ENCODE measurements at regions not wholly inside any gene's neighbourhood (a gene's known extent, or its start where the extent isn't known, plus 50 kb on each side); places are given as distances from the start of the nearest gene placed in this dataset.

DNA sequence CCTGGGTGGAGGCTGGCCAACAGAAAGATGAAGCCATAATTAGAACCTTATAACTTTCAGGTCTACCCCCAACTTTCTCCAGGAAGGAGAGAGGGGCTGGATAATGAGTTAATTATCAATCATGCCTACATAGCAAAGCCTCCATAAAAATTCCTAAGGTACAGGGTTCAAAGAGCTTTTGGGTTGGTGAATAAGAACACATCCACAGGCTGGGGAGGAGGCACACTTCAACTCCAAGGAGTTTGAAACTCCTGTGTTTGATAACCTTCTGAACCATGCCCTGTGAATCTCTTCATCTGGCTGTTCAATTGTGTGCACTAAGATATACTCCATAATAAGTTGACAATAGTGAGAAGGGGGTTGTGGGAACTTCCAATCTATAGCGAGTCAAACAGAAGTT lies 552.3 kb downstream of the TDRD15 start:
- TF ChIP-seq POLR2A (IDR thresholded peaks at IDR 0.05; ENCODE audit: low read depth, low read length) (no peak), POLR2AphosphoS5 (IDR thresholded peaks at IDR 0.05; ENCODE audit: low read depth, low read length) (no peak), TAF1 (IDR thresholded peaks at IDR 0.05; ENCODE audit: low read depth, low read length) (no peak)
